G401 (cell line): ENCODE measurements at regions not wholly inside any gene's neighbourhood (a gene's known extent, or its start where the extent isn't known, plus 50 kb on each side); places are given as distances from the start of the nearest gene placed in this dataset.
"Not testable (repeated sequence)": the region's sequence is repeated elsewhere in the genome, so short reads cannot be mapped to it uniquely, and the experiment has no call there.

Experiments used
- DNase-seq: peaks from one replicate; pipeline ENCODE4 v3.0.0-alpha.2; 2015; ENCODE audit warnings: low spot score
- in situ Hi-C: cut with HindIII; loops from 2 replicates; pipeline ENCODE4 v1.10.0; 2016; ENCODE audit warnings: low sequenced_read_pairs, mixed read lengths

- DNase-seq, in situ Hi-C loops: not testable (repeated sequence)
Observed at GRCh38 chr5:33110496-33110895, 330.3 kb upstream of the TARS1 start.

- no peak for DNase-seq
- in situ Hi-C loops = no loop called here
Observed at GRCh38 chr5:33114361-33114760, 326.4 kb upstream of the TARS1 start.

DNA sequence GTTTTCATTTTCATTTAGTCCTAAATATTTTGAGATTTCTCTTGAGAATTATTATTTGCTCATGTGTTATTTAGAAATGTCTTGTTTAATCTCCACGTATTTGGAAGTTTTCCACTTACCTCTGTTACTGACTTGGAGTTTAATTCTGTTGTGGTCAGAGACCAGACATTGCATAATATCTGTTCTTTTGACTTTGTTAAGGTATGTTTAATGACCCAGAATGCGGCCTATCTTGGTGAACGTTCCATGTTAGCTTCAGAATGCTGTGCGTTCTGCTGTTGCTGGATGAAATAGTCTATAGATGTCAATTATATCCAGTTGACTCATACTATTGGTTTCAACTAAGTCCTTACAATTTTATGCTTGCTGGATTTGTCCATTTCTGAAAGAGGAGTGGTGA is 325.3 kb upstream of the TARS1 start:
- in situ Hi-C loops = no loop called here

GRCh38 chr5:33118761-33119415 is 321.9 kb upstream of the TARS1 start:
- in situ Hi-C loops = no loop called here

More for the DNA sequence above, 325.3 kb upstream of the TARS1 start:
- DNase-seq = no peak

DNA sequence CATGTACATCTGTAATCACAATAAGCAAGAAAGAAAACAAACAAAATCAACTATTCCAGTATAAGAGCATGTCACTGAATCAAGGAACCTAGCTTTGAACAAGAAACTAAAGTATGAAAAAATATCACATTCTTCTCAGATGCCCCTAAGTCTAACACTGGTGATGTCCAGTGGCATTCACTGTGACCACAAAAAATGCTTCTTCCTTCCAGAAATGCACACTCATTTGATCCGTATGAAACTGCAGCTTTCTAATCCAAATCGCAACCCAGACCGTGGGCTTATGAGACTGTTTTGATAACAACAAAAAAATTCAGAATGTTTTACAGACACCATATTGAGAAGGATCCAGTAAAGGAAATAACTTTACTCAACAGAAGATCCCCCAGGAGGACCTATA is 320.1 kb upstream of the TARS1 start:
- in situ Hi-C loops = no loop called here
- DNase-seq = no peak

More at GRCh38 chr5:33118761-33119415, 321.9 kb upstream of the TARS1 start:
- no peak for DNase-seq

DNA sequence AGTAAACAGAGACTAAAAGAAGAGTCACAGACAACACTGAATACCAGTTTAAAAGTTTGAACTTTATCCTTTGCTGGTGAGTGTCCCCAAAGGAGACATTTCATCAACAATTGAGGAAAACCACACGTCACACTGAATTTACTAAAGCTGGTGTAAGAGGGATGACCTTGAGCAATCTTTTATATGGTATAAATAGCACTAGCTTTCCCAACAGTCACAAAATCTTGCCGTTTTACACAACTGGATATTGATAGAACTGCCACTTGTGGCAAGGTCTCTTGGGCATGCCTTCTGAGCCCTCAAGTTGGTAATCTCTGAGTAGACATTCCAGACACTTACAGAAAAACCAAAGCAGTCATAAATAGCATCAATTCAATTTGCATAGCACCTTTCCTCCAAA is 311.5 kb upstream of the TARS1 start:
- in situ Hi-C loops = no loop called here
- DNase-seq = no peak

GRCh38 chr5:33136785-33137184 is 304.0 kb upstream of the TARS1 start:
- in situ Hi-C loops = no loop called here
- DNase-seq = no peak

DNA sequence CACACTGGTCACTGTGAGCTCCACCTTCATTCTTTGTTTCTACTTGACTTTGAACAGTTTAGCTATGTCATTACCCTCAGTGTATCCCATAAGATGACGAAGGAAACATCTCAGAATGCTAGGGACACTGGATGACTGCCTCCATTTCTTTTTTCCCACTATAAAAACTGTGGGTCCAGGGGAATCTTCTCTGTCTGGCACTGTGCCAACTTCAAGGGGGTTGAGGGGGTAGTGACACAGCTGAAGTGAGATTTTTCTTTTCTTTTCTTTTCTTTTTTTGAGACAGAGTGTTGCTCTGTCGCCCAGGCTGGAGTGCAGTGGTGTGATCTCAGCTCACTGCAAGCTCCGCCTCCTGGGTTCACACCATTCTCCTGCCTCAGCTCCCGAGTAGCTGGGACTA is 302.6 kb upstream of the TARS1 start:
- in situ Hi-C loops = not testable (repeated sequence)

DNA sequence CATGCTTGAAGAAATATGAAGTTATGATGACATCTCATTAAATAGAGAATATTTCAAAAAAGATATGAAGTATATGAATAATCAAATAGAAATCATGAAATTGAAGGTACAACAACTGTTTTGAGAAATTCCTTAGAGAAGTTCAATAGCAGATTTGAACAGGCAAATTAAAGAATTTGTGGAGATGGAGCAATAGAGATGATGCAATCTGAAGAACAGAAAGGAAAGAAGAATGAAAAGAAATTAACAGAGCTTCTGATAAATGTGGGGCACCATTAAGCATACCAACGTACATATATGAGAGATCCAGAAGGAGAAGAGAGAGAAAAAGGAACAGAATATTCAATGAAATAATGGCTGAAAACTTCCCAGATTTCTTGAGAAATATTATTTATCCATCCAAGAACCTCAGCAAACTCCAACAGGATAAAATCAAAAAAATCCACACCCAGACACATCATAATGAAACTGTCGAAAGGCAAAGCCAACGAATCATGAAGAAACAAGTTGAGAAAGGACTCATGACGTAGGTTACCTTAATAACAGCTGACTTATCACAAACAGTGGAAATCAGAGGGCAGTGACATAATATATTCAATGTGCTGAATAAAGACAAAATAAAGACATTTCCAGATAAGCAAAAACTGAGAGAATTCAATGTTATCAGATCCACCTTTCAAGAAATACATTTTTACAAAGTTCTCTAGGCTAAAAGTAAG is 297.2 kb upstream of the TARS1 start:
- in situ Hi-C loops = no loop called here
- DNase-seq = no peak

More for the DNA sequence above, 302.6 kb upstream of the TARS1 start:
- not testable (repeated sequence) for DNase-seq

DNA sequence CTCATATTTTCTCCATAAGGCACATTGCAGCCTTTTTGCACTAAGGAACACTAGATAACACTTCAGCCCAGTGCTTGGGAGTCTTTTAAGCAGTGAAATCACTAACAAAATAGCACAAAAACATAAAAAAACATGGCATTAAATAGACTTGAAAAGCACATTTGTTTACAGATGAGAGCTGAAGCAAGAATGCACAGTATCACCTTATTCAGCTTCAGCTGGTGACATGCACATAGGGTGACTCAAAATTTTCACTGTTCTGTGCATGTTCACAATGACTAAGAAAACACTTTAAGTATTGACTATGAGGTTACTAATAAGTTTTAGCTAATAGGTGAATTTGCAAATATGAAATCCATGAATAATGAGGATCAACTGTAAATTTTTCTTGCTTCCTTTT is 293.9 kb upstream of the TARS1 start:
- in situ Hi-C loops = no loop called here
- no peak for DNase-seq

DNA sequence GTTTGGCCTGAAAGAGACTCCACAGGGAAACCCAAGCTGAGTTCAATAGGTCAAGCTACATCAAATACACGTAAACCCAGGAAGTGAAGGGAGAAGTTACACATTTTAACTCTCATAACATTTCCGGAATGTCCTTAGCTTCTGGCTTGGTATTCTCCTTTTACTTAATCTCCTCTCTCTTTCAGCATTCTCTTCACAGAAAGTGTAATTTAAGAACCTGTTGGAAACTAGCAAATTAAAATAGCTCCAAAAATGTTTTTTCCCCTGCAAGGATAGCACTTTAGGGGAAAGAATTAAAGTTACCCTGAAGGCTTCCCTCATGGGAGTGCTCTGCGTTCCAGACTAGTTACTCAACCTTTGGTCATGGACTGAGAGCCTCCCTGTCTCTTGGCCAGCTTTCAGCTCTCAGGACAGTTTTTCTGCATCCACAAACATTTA is 292.7 kb upstream of the TARS1 start:
- in situ Hi-C loops = no loop called here
- DNase-seq = no peak

DNA sequence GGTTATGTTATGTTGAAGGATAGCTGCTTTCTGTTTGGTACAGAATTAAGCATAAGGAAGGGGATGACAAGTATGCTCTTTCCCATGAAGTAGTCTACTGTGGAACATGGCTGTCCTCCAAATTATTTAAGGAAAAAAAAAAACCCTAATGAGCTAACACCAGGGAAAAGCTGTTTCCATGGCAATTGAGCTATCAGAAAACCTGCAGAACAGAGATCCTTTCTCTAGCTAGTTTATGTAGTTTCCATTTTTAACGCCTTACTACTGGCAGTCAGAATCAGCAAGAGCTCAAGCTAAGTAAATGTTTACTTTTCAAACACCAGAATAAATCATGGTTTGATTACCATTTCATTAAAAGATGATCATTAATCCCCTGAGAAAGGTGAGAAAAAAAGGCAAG is 287.4 kb upstream of the TARS1 start:
- DNase-seq = no peak
- in situ Hi-C loops = no loop called here

GRCh38 chr5:33153831-33154230 is 286.9 kb upstream of the TARS1 start:
- no peak for DNase-seq
- in situ Hi-C loops = no loop called here

DNA sequence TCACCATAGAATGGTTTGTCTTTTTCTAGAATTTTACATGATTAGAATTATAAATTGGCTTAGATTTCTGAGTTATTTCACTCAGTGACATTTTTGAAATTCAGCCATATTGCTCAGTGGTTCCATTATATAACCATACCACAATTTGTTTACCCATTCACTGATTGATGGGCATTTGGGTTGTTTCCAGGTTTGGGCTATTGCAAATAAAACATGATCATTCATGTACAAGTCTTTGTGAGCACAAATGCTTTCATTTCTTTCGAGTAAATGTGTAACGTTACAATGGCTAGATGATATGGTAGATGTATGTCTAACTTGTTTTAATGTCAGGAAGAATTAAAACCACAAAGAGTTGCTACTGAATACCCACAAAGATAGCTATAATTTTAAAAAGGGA is 279.9 kb upstream of the TARS1 start:
- DNase-seq = no peak
- in situ Hi-C loops = no loop called here

DNA sequence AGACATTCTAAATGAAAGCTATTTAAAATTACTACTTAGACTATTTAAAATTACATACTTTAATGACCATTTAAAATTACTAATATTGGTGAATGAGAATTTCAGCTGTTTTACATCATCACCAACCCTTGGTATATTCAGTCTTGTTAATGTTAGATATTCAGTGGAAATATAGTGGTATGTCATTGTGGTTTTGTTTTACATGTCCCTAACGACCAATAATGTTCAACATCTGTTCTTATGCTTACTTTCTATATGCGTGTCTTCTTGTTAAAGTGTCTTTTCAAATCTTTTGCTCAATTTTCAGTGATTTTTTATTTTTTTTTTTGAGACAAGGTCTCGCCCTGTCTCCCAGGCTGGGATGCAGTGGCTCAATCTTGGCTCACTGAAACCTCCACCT is 279.3 kb upstream of the TARS1 start:
- DNase-seq = no peak
- in situ Hi-C loops = no loop called here

- in situ Hi-C loops = no loop called here
- no peak for DNase-seq
Observed at GRCh38 chr5:33162057-33162456, 278.7 kb upstream of the TARS1 start.

- in situ Hi-C loops = no loop called here
- no peak for DNase-seq
Observed at GRCh38 chr5:33166522-33166921, 274.2 kb upstream of the TARS1 start.

DNA sequence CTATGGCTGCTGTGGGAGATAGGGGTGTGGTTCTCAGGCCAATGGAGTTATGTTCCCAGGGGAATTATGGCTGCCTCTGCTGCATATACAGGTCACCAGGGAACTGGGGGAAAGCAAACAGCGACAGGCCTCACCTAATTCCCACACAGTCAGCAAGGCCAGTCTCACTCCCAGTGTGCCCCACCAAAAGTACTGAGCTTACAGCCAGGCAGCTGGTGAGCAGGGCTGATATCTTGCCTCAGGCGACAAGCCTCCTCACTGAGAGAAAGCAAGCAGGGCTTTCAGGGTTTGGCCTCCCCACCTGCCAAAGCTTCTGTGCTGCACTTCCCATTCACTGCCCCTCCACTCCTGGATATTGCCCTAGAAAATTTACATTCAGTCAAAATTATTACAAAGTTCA is 273.8 kb upstream of the TARS1 start:
- in situ Hi-C loops = no loop called here
- no peak for DNase-seq

DNA sequence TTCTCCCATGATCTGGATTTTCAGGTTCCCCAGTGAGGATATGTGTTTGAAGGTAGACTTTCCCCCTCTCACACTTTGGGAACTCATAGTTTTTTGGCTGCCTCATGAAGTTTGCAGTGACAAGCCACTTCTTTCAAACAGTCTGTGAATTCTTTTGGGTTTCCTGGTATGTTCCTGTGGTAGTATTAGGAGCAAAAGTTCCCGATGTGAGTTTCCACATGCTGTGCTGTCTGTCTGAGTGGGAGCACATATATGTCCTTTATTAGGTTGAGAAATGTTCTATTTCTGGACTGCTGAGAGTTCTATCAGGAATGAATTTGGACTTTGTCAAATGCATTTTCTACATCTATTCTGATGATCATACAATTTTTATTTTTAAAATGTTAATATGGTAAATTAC is 273.2 kb upstream of the TARS1 start:
- DNase-seq = no peak
- in situ Hi-C loops = no loop called here

- DNase-seq = no peak
- in situ Hi-C loops = no loop called here
Observed at GRCh38 chr5:33170411-33170810, 270.4 kb upstream of the TARS1 start.

DNA sequence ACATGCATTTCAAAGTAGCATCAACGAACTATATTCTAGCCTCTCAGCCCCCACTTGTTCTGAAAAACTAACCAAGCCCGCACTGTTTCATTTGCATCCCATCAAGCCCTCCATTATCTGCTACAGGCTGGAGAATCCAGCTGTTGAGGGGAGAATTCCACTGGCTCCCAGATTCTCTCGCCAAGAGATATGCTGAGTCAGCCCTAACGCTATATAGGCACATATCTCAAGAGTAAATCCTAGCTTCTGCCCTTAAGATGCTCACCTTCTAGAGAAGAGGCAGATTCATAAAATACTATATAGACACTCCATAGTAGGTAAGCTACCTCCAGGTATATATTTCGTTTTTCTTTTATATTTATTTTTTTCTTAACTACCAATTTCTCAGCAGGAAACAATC is 266.4 kb upstream of the TARS1 start:
- in situ Hi-C loops = no loop called here
- no peak for DNase-seq
